HCT116 (cell line): ENCODE measurements at regions not wholly inside any gene's neighbourhood (a gene's known extent, or its start where the extent isn't known, plus 50 kb on each side); places are given as distances from the start of the nearest gene placed in this dataset.
A peak's percentile ranks its signal among the peaks of the same experiment; 100 is the strongest.

ENCODE experiments used
- ATAC-seq: fragments of 200-7000 bp; cut with Tn5 transposase; 2 replicates; pipeline ENCODE4 v1.9.1; 2020; ENCODE audit warnings: mild to moderate bottlenecking, moderate library complexity
- BruUV-seq: library from RNA; stranded (reverse); fragments of 400-500 nt; replicated peaks from 2 replicates; lab custom pipeline; 2021; lab: Mats Ljungman, UMichigan
- CTCF ChIA-PET: fragments of 300-600 bp; sonication (Branson Sonifier 250); formaldehyde crosslinking; loops from one replicate; lab custom pipeline; 2021; ENCODE audit warnings: antibody characterized with exemption; lab: Charles Lee
- POLR2A ChIA-PET: fragments of 300-600, 350-600 bp; sonication (Branson Sonifier 250); formaldehyde crosslinking; loops from one replicate; lab custom pipeline; 2021; ENCODE audit warnings: antibody characterized with exemption; lab: Charles Lee
- RAD21 ChIA-PET, 2 experiments: fragments of 300-600 bp; sonication (Branson Sonifier 250); formaldehyde crosslinking; loops; one replicate each; lab custom pipeline; 2023; ENCODE audit warnings: low total read pairs in 2 of 2; ENCODE audit not compliant: uncharacterized antibody in 2 of 2, unreplicated experiment in 2 of 2, low non-redundant PET in 1 of 2; lab: Charles Lee
- DNase-seq: peaks from one replicate; pipeline ENCODE4 v3.0.0-alpha.2; 2010; ENCODE audit warnings: low read depth, low spot score
- H2AFZ ChIP-seq: fragments of 200-600 bp; shearing (Covaris generic), sonication (generic); 2 replicates; pipeline ENCODE4 v1.6.1; 2017; ENCODE audit warnings: low read depth, mixed run types, mixed read lengths, antibody characterized with exemption, low read length; ENCODE audit not compliant: poor library complexity, severe bottlenecking
- H3K27ac ChIP-seq: 2 replicates; pipeline ENCODE4 v1.5.1; 2012; ENCODE audit warnings: low read depth, low read length
- H3K27me3 ChIP-seq: fragments of 200-600 bp; sonication (generic); 2 replicates; pipeline ENCODE4 v1.6.1; 2016; ENCODE audit warnings: mixed run types, low read length, mixed read lengths; ENCODE audit not compliant: insufficient read depth
- H3K36me3 ChIP-seq, 2 experiments: fragments of 200-500 bp in 1 of 2; fragments of 200-600 bp in 1 of 2; sonication (Bioruptor generic) in 1 of 2; sonication (generic) in 1 of 2; 2 replicates each; pipeline versions ENCODE4 v1.5.1 to v1.6.1; 2014 to 2016; ENCODE audit warnings: low read length in 2 of 2, inconsistent platforms in 1 of 2, mixed read lengths in 1 of 2, mixed run types in 1 of 2; ENCODE audit not compliant: insufficient read depth in 2 of 2, control insufficient read depth in 1 of 2
- H3K4me1 ChIP-seq, 2 experiments: fragments of 200-600 bp in 1 of 2; sonication (generic) in 1 of 2; 2 replicates each; pipeline versions ENCODE4 v1.5.1 to v1.6.1; 2012 to 2017; ENCODE audit warnings: low read length in 2 of 2, inconsistent platforms in 1 of 2, mild to moderate bottlenecking in 1 of 2, mixed read lengths in 1 of 2, mixed run types in 1 of 2, moderate library complexity in 1 of 2; ENCODE audit not compliant: insufficient read depth in 2 of 2, control insufficient read depth in 1 of 2
- H3K4me2 ChIP-seq: fragments of 200-600 bp; sonication (generic); 2 replicates; pipeline ENCODE4 v1.6.1; 2017; ENCODE audit warnings: mixed run types, low read length, mixed read lengths
- H3K4me3 ChIP-seq, 2 experiments: fragments of 200-600 bp in 1 of 2; sonication (generic) in 1 of 2; replicated peaks in 1 of 2; 2 replicates each; pipeline ENCODE4 v1.5.1; 2011 to 2016; ENCODE audit warnings: low read length in 2 of 2, control low read depth in 1 of 2, low read depth in 1 of 2, mild to moderate bottlenecking in 1 of 2, mixed read lengths in 1 of 2, mixed run types in 1 of 2
- H3K79me2 ChIP-seq: fragments of 200-600 bp; sonication (generic); 2 replicates; pipeline ENCODE4 v1.6.1; 2017; ENCODE audit warnings: mild to moderate bottlenecking, mixed run types, low read length, moderate library complexity, mixed read lengths; ENCODE audit not compliant: insufficient read depth
- H3K9ac ChIP-seq: fragments of 200-600 bp; sonication (generic); 2 replicates; pipeline ENCODE4 v1.6.1; 2016; ENCODE audit warnings: low read length, mixed read lengths
- H3K9me2 ChIP-seq: fragments of 200-600 bp; sonication (generic), shearing (Covaris generic); 2 replicates; pipeline ENCODE4 v1.6.1; 2017; ENCODE audit warnings: mixed run types, mild to moderate bottlenecking, moderate library complexity; ENCODE audit not compliant: insufficient read depth
- H3K9me3 ChIP-seq, 2 experiments: fragments of 200-500 bp in 1 of 2; fragments of 200-600 bp in 1 of 2; sonication (Bioruptor generic) in 1 of 2; sonication (generic) in 1 of 2; 2 replicates each; pipeline ENCODE4 v1.6.1; 2014 to 2017; ENCODE audit warnings: low read length in 2 of 2, mixed read lengths in 2 of 2, inconsistent platforms in 1 of 2, low read depth in 1 of 2, mild to moderate bottlenecking in 1 of 2, mixed run types in 1 of 2, moderate library complexity in 1 of 2; ENCODE audit not compliant: control insufficient read depth in 1 of 2, insufficient read depth in 1 of 2
- H4K20me1 ChIP-seq: fragments of 200-600 bp; sonication (generic), shearing (Covaris generic); 2 replicates; pipeline ENCODE4 v1.6.1; 2017; ENCODE audit warnings: mixed run types, mild to moderate bottlenecking, moderate library complexity; ENCODE audit not compliant: insufficient read depth
- RAD21 ChIP-seq: IDR thresholded peaks from 2 replicates; pipeline ENCODE4 v1.6.1; 2012; ENCODE audit warnings: low read depth, mild to moderate bottlenecking
- REST ChIP-seq: IDR thresholded peaks from 2 replicates; pipeline ENCODE4 v1.6.1; 2012; ENCODE audit warnings: low read depth
- intact Hi-C: fragments of 100-400 bp; cut with micrococcal nuclease; formaldehyde crosslinking; loops from 2 replicates; pipeline ENCODE4 v1.10.0; 2022
- TF ChIP-seq, protein P1 (sequence below), 3 experiments: fragments of 200-600 bp in 1 of 3; sonication (generic) in 1 of 3; IDR thresholded peaks in 2 of 3; conservative IDR thresholded peaks in 1 of 3; 2 replicates each; pipeline ENCODE4 v1.5.1; 2012 to 2017; ENCODE audit warnings: low read depth in 2 of 3, low read length in 2 of 3, antibody characterized with exemption in 1 of 3, borderline replicate concordance in 1 of 3, control low read depth in 1 of 3, mild to moderate bottlenecking in 1 of 3, mixed read lengths in 1 of 3, mixed run types in 1 of 3, moderate library complexity in 1 of 3; ENCODE audit not compliant: insufficient read depth in 1 of 3

DNA sequence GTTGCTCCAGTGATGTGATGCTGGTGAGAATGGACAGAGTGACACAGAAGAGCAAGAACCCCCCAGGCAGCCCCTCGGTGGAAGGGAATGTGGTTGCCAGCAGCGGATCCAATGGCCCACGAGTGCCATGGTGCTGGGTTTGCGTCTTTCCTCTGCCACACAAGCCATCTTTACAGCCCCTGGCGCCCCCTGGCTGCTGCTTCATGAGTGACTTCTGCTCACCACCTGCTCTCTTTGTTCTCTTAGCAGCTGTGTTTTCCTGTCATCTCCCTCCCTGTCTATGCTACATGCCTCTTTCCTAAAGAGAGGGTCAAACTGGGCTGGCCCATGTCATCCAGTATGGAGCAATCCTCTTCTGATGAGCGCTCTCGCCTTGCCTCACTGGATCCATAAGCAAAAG, 300.0 kb upstream of the SMIM21 start:
- no peaks in the 10 kb centered on the region for H3K9me3 ChIP-seq
- H3K27me3 ChIP-seq: no peaks in the 10 kb centered on the region
- POLR2A ChIA-PET: no interaction called here
- TF ChIP-seq, protein P1, sequence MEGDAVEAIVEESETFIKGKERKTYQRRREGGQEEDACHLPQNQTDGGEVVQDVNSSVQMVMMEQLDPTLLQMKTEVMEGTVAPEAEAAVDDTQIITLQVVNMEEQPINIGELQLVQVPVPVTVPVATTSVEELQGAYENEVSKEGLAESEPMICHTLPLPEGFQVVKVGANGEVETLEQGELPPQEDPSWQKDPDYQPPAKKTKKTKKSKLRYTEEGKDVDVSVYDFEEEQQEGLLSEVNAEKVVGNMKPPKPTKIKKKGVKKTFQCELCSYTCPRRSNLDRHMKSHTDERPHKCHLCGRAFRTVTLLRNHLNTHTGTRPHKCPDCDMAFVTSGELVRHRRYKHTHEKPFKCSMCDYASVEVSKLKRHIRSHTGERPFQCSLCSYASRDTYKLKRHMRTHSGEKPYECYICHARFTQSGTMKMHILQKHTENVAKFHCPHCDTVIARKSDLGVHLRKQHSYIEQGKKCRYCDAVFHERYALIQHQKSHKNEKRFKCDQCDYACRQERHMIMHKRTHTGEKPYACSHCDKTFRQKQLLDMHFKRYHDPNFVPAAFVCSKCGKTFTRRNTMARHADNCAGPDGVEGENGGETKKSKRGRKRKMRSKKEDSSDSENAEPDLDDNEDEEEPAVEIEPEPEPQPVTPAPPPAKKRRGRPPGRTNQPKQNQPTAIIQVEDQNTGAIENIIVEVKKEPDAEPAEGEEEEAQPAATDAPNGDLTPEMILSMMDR (IDR thresholded peaks at IDR 0.05 in 2 of 3, conservative IDR thresholded peaks at IDR 0.05 in 1 of 3; ENCODE audit: borderline replicate concordance in 1 of 3, insufficient read depth in 1 of 3, low read depth in 2 of 3, low read length in 2 of 3): peak; percentile 40 to 71 (median 67); a peak in 5 of 6 replicates
- TF ChIP-seq RAD21: peak; percentile 63
- TF ChIP-seq REST: no peak
- TF ChIP-seq, all 23 proteins: peak for 2
- ChIA-PET RAD21 (interaction anchor here in 1 of 2 experiments (1.0 kb wide), 1 partner anchor 36 kb away, joined by 3 read pairs; no protein-coding TSS in a partner anchor), CTCF (interaction anchor here (1.3 kb wide), 1 partner anchor 1076 kb away, joined by 6 read pairs; no protein-coding TSS in a partner anchor)
- Histone ChIP-seq H2AFZ (no peak overlapping the region), H3K9ac (no peak overlapping the region), H3K79me2 (no peaks in the 10 kb centered on the region), H3K36me3 (no peaks in the 10 kb centered on the region), H3K9me2 (no peaks in the 10 kb centered on the region), H3K4me3 (no peak overlapping the region), H3K27ac (no peak overlapping the region), H3K4me1 (no peaks in the 10 kb centered on the region), H4K20me1 (no peaks in the 10 kb centered on the region), H3K4me2 (no peak overlapping the region)
- ATAC-seq: peak; percentile 84
- no TSS peak for BruUV-seq
- intact Hi-C loops: loop anchor here (2.0 to 10.0 kb wide), 2 partner anchors 1075 to 1103 kb away; no protein-coding TSS in a partner anchor
- DNase-seq: peak; percentile 21
